Endothelial cell (in vitro differentiated cells): ENCODE measurements at regions not wholly inside any gene's neighbourhood (a gene's known extent, or its start where the extent isn't known, plus 50 kb on each side); places are given as distances from the start of the nearest gene placed in this dataset.
"Not testable (repeated sequence)": the region's sequence is repeated elsewhere in the genome, so short reads cannot be mapped to it uniquely, and the experiment has no call there.

Experiments used
- DNase-seq: peaks from one replicate; pipeline ENCODE4 v3.0.0; 2021; ENCODE audit warnings: low spot score
- H3K27ac Mint-ChIP-seq: one replicate; pipeline ENCODE4 v1.8.0; 2021; ENCODE audit warnings: mixed read lengths, inconsistent platforms; ENCODE audit not compliant: unreplicated experiment
- H3K27me3 Mint-ChIP-seq: one replicate; pipeline ENCODE4 v1.8.0; 2021; ENCODE audit warnings: mild to moderate bottlenecking, moderate library complexity, mixed read lengths, inconsistent platforms; ENCODE audit not compliant: unreplicated experiment
- H3K36me3 Mint-ChIP-seq: one replicate; pipeline ENCODE4 v1.8.0; 2021; ENCODE audit warnings: mild to moderate bottlenecking, low read depth, mixed read lengths, inconsistent platforms; ENCODE audit not compliant: unreplicated experiment
- H3K4me1 Mint-ChIP-seq: one replicate; pipeline ENCODE4 v1.8.0; 2021; ENCODE audit warnings: mild to moderate bottlenecking, mixed read lengths, inconsistent platforms; ENCODE audit not compliant: unreplicated experiment
- H3K4me3 Mint-ChIP-seq: one replicate; pipeline ENCODE4 v1.8.0; 2021; ENCODE audit warnings: mild to moderate bottlenecking, mixed read lengths, inconsistent platforms; ENCODE audit not compliant: unreplicated experiment
- H3K9me3 Mint-ChIP-seq: one replicate; pipeline ENCODE4 v1.8.0; 2021; ENCODE audit warnings: mixed read lengths, inconsistent platforms; ENCODE audit not compliant: unreplicated experiment
- CTCF ChIP-seq: fragments of 200-600 bp; sonication (generic); IDR thresholded peaks from one replicate; pipeline ENCODE4 v1.5.0; 2021; ENCODE audit warnings: antibody characterized with exemption; ENCODE audit not compliant: unreplicated experiment

DNA sequence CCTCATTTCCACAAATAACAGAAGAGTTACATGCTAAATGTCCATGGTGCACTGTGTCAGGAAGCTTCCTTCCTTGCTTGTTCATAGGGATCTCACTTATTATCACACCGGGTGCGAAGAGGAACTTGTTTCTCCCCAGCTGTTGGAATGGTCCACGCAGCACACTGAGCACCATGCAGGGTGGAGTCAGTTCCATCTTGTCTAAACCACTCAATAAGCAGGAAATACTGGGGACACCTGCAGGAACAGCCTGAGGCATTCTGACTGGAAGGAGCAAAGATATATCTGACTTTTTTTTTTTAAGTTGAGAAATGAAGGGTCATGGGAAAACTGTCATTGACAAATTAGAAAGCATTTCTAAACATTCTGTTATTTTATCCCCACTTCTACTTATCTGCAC, 70.0 kb upstream of the WDR72 start:
- Mint-ChIP-seq H3K27ac (no peak overlapping the region), H3K36me3 (no peaks in the 10 kb centered on the region), H3K27me3 (no peaks in the 10 kb centered on the region), H3K4me3 (no peak overlapping the region), H3K4me1 (peaks cover 4% of the 10 kb centered on the region), H3K9me3 (no peaks in the 10 kb centered on the region)
- no peak for DNase-seq
- no peak for TF ChIP-seq CTCF

DNA sequence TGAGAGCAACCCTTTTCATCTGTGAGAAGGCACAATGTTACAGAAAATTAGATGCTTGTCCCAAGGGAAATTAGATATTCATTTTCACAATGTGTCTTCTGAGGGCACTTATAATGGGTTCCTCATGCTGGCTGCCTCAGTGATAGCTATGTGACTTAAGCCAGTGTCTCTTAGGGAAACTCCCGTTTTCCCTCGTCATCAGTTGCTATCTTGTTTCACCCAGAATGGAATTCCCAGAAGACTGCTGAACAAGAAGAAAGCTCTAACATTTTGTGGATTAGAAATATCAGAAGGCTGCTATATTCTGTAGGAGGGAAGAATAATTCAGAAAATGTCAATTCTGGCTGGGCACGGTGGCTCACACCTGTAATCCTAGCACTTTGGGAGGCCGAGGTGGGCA, 67.9 kb upstream of the WDR72 start:
- no peaks in the 10 kb centered on the region for H3K36me3 Mint-ChIP-seq

GRCh38 chr15:53811530-53811929, 52.1 kb upstream of the WDR72 start:
- H3K27me3 Mint-ChIP-seq = no peaks in the 10 kb centered on the region
- H3K27ac Mint-ChIP-seq = no peak overlapping the region
- peaks cover 12% of the 10 kb centered on the region for H3K4me1 Mint-ChIP-seq
- no peak overlapping the region for H3K4me3 Mint-ChIP-seq
- H3K36me3 Mint-ChIP-seq = no peaks in the 10 kb centered on the region
- no peak for TF ChIP-seq CTCF
- no peak for DNase-seq
- H3K9me3 Mint-ChIP-seq = no peaks in the 10 kb centered on the region

More for the DNA sequence above, 67.9 kb upstream of the WDR72 start:
- Mint-ChIP-seq H3K4me1 (peaks cover 4% of the 10 kb centered on the region), H3K4me3 (no peak overlapping the region), H3K9me3 (no peaks in the 10 kb centered on the region), H3K27me3 (no peaks in the 10 kb centered on the region), H3K27ac (no peak overlapping the region)
- no peak for DNase-seq
- TF ChIP-seq CTCF = no peak

DNA sequence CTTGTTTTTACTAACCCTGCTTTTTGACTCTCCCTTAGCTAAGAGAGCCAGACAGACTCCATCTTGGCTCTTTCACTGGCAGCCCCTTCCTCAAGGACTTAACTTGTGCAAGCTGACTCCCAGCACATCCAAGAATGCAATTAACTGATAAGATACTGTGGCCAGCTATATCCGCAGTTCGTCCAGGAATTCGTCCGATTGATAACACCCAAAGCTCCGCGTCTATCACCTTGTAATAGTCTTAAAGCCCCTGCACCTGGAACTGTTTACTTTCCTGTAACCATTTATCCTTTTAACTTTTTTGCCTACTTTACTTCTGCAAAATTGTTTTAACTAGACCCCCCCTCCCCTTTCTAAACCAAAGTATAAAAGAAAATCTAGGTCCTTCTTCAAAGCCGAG, 50.8 kb upstream of the WDR72 start:
- not testable (repeated sequence) for H3K9me3 Mint-ChIP-seq, H3K4me3 Mint-ChIP-seq, H3K36me3 Mint-ChIP-seq, H3K27me3 Mint-ChIP-seq, H3K27ac Mint-ChIP-seq, DNase-seq
- H3K4me1 Mint-ChIP-seq = peaks cover 12% of the 10 kb centered on the region
